GM12865 (cell line): ENCODE measurements at regions not wholly inside any gene's neighbourhood (a gene's known extent, or its start where the extent isn't known, plus 50 kb on each side); places are given as distances from the start of the nearest gene placed in this dataset.

ENCODE experiments used
- DNase-seq: peaks from one replicate; pipeline ENCODE4 v3.0.0; 2010; ENCODE audit warnings: low read depth
- H3K4me3 ChIP-seq: 2 replicates; pipeline ENCODE4 v1.5.1; 2011; ENCODE audit warnings: mild to moderate bottlenecking, low read depth, low read length, control low read depth
- CTCF ChIP-seq: IDR thresholded peaks from 2 replicates; pipeline ENCODE4 v1.5.1; 2011; ENCODE audit warnings: low read length, control low read depth, low read depth, inconsistent platforms; ENCODE audit not compliant: insufficient read depth; ENCODE audit errors: missing control alignments

DNA sequence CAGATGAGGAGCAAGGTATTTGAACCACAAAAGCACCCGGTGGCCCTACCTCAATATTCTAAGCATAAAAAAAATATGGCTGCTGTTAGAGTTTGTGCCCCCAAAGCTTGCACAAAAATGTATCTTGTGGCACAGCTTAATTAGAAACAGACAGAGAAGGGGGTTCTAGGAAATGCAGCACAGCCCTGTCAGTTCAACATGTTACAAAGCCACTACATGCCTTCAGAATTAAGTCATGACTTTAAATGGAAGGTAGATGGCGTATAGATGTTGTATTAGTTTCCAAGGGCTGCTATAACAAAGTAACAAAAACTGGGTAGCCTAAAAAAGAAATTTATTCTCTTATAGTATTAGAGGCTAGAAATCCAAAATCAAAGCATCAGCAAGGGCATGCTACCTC, 703.8 kb downstream of the DIAPH3 start:
- no peak for TF ChIP-seq CTCF
- H3K4me3 ChIP-seq = no peak overlapping the region
- DNase-seq = no peak

DNA sequence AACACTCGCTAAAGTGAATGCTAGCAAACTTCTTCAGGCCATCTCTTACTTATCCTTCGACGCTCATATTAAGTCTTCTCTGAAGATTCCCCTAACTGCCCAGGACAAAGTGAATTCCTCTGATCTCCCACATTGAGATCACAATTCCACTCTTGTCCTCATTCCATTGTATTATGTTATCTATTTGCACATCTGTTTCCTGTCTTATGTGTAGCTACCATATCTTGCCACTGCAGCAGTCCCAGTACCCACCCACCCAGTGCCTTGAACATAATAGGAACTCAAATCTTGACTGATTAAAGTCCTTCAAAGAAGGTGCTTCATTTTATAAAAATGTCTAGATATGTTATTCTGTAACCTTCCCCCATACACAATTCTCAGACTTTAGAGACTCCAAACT, 702.3 kb downstream of the DIAPH3 start:
- no peak overlapping the region for H3K4me3 ChIP-seq
- TF ChIP-seq CTCF = no peak
- no peak for DNase-seq

DNA sequence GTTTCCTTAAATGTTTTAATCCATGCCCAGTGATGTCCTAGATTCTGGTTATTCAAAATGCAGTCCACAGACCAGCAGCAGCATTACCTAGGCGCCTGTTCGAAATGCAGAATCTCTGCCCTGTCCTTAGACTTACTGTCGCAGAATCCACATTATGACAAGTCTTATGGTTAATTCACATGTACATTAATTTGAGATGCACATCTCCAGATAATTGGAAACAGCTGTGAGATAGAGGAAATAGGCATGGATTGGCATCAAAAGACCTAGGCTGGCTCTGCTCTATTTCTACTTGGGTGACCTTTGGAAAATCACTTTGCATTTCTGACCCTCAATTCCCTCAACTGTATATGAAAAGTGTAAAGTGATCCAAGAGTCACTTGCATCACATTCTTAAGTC, 700.7 kb downstream of the DIAPH3 start:
- TF ChIP-seq CTCF = no peak
- DNase-seq = no peak
- H3K4me3 ChIP-seq = no peak overlapping the region

DNA sequence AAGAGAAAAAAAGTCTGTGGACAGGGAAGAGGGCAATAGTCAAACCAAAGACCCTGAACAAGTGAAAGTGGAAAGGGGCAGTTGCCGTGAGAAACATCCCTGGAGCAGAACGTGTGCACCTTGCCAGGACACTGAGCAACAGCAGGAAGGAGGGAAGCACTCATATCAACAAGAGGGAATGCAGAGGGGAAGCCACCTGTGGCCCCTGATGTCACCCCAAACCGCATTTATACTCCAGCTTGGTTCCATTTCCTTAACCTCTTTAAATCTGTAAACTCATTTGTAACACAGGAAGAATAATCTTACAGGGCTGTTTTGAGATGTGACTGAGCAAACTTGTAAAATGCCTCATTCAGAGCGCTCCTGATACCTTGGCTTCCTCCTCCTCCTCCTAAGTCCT, 698.8 kb downstream of the DIAPH3 start:
- no peak for DNase-seq
- no peak overlapping the region for H3K4me3 ChIP-seq
- TF ChIP-seq CTCF = no peak

DNA sequence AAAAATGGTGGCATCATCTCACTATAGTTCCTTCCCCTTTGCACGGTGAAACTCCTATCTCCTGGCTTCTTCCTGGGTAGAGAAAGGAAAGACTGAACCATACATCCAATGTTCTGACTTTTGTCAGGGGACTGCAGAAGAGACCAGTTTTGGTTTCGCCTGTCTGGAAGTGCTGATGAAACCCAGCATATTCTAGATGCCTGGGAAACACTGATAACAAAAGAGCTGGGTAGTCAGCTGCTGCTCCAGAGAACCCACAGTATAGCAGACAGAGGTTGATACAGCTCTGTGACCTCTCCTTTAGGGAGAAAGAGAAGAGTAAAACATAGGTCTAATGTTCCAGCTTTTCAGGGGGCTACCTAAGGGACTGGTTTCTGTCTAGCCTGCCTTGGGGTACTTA, 695.3 kb downstream of the DIAPH3 start:
- TF ChIP-seq CTCF = no peak
- no peak overlapping the region for H3K4me3 ChIP-seq
- no peak for DNase-seq

DNA sequence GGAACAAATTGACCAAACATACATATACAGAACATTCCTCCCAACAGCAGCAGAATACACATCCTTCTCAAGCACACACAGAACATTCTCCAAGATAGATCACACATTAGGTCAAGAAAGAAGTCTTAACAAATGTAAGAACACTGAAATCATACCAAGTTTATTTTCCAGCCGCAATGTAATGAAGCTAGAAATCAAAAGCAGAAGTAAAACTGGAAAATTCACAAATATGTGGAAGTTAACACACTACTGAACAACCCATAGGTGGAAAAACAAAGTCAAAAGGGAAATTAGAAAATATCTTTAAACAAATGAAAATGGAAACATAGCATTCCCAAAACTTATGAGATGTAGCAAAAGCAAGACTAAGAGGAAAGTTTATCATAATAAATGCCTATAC, 692.6 kb downstream of the DIAPH3 start:
- TF ChIP-seq CTCF = no peak
- no peak for DNase-seq
- H3K4me3 ChIP-seq = no peak overlapping the region

GRCh38 chr13:59472134-59472533, 691.6 kb downstream of the DIAPH3 start:
- DNase-seq = no peak
- no peak for TF ChIP-seq CTCF
- no peak overlapping the region for H3K4me3 ChIP-seq
